WERI-Rb-1 (cell line): ENCODE measurements at regions not wholly inside any gene's neighbourhood (a gene's known extent, or its start where the extent isn't known, plus 50 kb on each side); places are given as distances from the start of the nearest gene placed in this dataset.

ENCODE experiments used
- DNase-seq: peaks from one replicate; pipeline ENCODE4 v3.0.0-alpha.2; 2020
- H3K27ac ChIP-seq: fragments of 250-450 bp; sonication (Bioruptor Pico); 2 replicates; pipeline ENCODE4 v1.5.1; 2020; ENCODE audit warnings: mild to moderate bottlenecking, moderate library complexity
- H3K27me3 ChIP-seq: fragments of 250-450 bp; sonication (Bioruptor Pico); 2 replicates; pipeline ENCODE4 v1.5.1; 2021; ENCODE audit warnings: mild to moderate bottlenecking, low read depth, moderate library complexity; ENCODE audit not compliant: insufficient read depth, severe bottlenecking
- H3K36me3 ChIP-seq: fragments of 250-450 bp; sonication (Bioruptor Pico); 2 replicates; pipeline ENCODE4 v1.5.1; 2020; ENCODE audit warnings: mild to moderate bottlenecking, moderate library complexity
- H3K4me3 ChIP-seq: 2 replicates; pipeline ENCODE4 v1.5.1; 2011; ENCODE audit warnings: low read depth, mild to moderate bottlenecking, control low read depth, low read length
- H3K9me3 ChIP-seq: fragments of 250-450 bp; sonication (Bioruptor Pico); 2 replicates; pipeline ENCODE4 v1.5.1; 2021; ENCODE audit warnings: mild to moderate bottlenecking, moderate library complexity; ENCODE audit not compliant: severe bottlenecking
- TF ChIP-seq, protein P1 (sequence below): IDR thresholded peaks from 2 replicates; pipeline ENCODE4 v1.5.1; 2011; ENCODE audit warnings: low read depth, mild to moderate bottlenecking, control low read depth, inconsistent platforms, low read length

DNA sequence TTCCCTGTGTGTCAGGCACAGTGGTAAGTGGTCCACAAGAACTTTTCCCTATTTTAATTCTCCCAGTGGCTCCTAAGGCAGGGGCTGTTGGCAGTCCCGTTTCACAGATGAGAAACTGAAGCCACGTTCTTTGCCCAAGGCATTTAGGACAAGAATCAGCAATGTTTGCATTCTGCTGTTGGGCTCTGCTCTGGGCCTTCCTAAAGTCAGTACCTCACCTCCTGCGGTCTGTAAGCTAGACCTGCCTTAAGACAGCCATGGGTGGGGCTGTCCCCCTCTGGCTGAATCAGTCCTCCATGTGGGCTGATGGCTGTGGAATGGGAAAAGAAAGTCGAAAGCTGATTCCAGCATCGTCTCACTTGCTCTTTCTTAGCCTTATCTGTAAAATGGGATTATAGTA lies 304.8 kb downstream of the MAF start:
- H3K27me3 ChIP-seq = peaks cover 75% of the 10 kb centered on the region
- H3K9me3 ChIP-seq = no peaks in the 10 kb centered on the region
- H3K4me3 ChIP-seq = no peak overlapping the region
- H3K27ac ChIP-seq = no peak overlapping the region
- no peaks in the 10 kb centered on the region for H3K36me3 ChIP-seq
- no peak for DNase-seq
- TF ChIP-seq, protein P1, sequence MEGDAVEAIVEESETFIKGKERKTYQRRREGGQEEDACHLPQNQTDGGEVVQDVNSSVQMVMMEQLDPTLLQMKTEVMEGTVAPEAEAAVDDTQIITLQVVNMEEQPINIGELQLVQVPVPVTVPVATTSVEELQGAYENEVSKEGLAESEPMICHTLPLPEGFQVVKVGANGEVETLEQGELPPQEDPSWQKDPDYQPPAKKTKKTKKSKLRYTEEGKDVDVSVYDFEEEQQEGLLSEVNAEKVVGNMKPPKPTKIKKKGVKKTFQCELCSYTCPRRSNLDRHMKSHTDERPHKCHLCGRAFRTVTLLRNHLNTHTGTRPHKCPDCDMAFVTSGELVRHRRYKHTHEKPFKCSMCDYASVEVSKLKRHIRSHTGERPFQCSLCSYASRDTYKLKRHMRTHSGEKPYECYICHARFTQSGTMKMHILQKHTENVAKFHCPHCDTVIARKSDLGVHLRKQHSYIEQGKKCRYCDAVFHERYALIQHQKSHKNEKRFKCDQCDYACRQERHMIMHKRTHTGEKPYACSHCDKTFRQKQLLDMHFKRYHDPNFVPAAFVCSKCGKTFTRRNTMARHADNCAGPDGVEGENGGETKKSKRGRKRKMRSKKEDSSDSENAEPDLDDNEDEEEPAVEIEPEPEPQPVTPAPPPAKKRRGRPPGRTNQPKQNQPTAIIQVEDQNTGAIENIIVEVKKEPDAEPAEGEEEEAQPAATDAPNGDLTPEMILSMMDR = no peak

DNA sequence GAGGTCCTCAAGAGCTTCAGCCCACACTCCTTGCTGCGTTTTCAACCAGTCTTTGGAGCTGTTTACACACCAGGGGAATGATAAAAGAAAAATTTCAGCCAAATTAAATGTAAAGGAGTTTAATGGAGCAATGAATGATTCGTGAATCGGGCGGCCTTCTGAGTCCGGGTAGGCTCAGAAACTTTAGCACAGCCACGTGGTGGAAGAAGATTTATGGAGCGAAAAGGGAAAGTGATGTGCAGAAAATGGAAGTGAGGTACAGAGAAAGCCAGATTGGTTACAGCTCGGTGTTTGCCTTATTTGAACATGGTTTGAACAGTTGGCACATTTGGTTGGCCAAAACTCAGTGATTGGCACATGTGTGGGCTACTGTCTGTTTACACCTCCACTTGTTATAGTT lies 305.4 kb downstream of the MAF start:
- no peaks in the 10 kb centered on the region for H3K9me3 ChIP-seq
- no peak overlapping the region for H3K27ac ChIP-seq
- TF ChIP-seq, protein P1 = no peak
- peaks cover 80% of the 10 kb centered on the region for H3K27me3 ChIP-seq
- no peak overlapping the region for H3K4me3 ChIP-seq
- no peak for DNase-seq
- no peaks in the 10 kb centered on the region for H3K36me3 ChIP-seq

DNA sequence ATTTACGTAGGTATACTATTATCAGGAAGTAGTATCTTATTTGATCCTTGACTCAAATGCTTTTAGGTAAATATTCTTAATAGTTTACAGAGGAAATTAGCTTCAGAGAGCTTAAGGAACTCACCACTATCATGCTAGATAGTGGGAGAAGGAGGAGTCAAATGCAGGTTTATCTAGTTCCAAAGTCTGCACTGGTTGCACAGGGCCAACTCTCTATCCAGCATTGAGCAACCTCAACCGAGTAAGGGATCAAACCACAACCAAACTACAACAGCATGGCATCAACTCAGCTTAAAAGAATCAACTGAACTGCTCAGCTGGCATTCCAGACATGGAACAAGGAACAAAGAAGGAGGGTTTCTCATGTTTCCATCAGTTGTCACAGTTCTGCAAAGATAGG lies 306.0 kb downstream of the MAF start:
- no peaks in the 10 kb centered on the region for H3K36me3 ChIP-seq
- no peak overlapping the region for H3K4me3 ChIP-seq
- H3K27me3 ChIP-seq = peaks cover 80% of the 10 kb centered on the region
- H3K27ac ChIP-seq = no peak overlapping the region
- TF ChIP-seq, protein P1 = no peak
- no peak for DNase-seq
- no peaks in the 10 kb centered on the region for H3K9me3 ChIP-seq

DNA sequence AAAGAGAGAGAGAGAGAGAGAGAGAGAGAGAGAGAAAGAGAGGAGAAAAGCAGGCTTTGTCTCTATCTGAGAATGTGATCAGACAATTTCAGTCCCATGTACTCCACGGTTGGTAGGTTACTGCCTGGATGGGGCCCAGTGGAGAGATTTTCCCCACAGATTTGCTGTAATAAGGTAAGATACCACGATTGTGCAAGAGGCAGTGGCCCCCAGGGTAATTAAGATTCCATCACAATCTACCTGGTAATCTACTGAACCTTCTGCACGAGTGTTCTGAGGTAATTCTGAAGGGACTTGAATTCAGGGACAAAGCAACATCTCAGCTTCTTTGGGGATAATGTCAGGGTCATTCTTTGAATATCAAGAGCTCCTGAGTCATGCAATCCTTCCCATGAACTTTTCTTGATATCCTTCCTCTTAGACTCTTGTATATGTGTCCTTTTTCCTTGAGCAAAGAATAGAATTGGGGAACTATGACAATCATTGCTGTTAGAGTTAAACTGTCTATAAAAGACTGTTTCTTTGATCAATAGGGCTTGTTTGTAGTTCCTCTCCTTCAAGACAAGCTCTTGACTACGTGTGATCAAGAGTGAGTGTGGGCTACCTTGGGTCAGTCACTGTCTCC lies 306.6 kb downstream of the MAF start:
- TF ChIP-seq, protein P1 = no peak
- Histone ChIP-seq H3K36me3 (no peaks in the 10 kb centered on the region), H3K27me3 (peaks cover 81% of the 10 kb centered on the region), H3K27ac (no peak overlapping the region), H3K4me3 (no peak overlapping the region), H3K9me3 (no peaks in the 10 kb centered on the region)
- no peak for DNase-seq

DNA sequence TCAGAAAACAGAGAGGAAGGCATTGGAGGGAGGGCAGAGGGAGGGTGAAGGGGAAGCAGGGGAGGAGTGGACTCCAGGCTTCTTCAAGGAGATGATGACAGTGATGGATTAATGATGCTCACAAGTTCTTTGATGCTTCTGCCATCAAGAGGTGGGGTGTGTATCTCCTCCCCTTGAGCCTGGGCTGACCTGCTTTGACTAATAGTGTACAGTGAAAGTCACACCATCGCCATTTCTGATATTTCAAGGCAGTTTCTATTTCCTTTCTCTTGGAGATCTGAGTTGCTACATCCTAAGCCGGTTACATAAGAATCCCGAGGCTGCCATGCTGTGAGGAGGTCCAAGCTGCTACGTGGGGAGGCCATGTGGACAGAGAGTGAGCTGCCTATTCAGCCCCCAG lies 312.5 kb downstream of the MAF start:
- DNase-seq = no peak
- H3K36me3 ChIP-seq = no peaks in the 10 kb centered on the region
- no peaks in the 10 kb centered on the region for H3K9me3 ChIP-seq
- peaks cover 70% of the 10 kb centered on the region for H3K27me3 ChIP-seq
- H3K27ac ChIP-seq = no peak overlapping the region
- TF ChIP-seq, protein P1 = no peak
- no peak overlapping the region for H3K4me3 ChIP-seq

DNA sequence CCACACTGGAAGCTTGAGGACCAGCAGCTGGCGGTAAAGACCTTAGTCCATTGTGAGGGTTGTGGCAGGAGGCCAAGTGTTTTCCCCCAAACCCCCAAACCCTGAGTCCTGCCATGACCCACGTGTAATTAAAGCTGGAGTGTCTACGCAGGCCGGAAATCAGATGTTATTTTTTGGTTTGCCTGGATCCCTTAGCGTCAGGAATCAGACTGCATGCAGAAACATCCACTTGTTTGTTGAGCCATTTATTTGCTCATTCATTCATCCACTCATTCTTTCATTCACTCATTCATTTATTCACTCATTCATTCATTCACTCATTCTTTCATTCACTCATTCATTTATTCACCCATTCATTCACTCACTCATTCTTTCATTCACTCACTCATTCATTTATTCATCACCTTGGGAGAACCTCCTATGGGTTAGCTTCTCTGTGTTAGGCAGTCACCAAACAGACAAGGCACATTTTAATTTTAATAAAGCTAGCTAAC lies 313.1 kb downstream of the MAF start:
- H3K36me3 ChIP-seq = no peaks in the 10 kb centered on the region
- no peaks in the 10 kb centered on the region for H3K9me3 ChIP-seq
- TF ChIP-seq, protein P1 = no peak
- H3K27ac ChIP-seq = no peak overlapping the region
- no peak for DNase-seq
- H3K27me3 ChIP-seq = peaks cover 69% of the 10 kb centered on the region
- H3K4me3 ChIP-seq = no peak overlapping the region
